ENCODE measurements at regions not wholly inside any gene's neighbourhood (a gene's known extent, or its start where the extent isn't known, plus 50 kb on each side); places are given as distances from the start of the nearest gene placed in this dataset.
"Not testable (repeated sequence)": the region's sequence is repeated elsewhere in the genome, so short reads cannot be mapped to it uniquely, and the experiment has no call there.

DNA sequence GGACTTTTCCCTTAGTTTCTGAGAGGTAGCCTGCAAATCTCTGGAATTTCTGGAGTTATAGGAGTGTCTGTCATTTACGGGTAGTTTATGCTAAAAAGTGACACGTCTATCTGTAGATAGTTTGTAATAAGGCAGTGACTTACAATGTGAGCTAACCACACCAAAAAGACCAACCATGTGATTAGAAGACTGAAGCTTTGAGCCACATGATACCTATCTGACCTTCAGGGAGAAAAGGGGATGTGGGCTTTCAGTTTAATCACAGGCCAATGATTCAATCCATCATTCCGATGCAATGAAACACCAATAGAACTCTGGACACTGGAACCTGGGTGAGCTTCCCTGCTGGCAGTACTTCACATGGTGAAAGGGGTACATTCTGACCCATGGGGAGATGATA lies 254.6 kb upstream of the GK2 start:
- Mint-ChIP-seq H3K27ac (no peak overlapping the region), H3K36me3 (ENCODE audit: low read depth) (peaks cover 8% of the 10 kb centered on the region), H3K9me3 (peaks cover 24% of the 10 kb centered on the region), H3K4me1 (no peaks in the 10 kb centered on the region), H3K4me3 (no peak overlapping the region), H3K27me3 (ENCODE audit: insufficient read depth) (no peaks in the 10 kb centered on the region)
- peaks cover 16% of the 10 kb centered on the region for H3K9me3 ChIP-seq (ENCODE audit: control insufficient read depth, low read length)
- TF ChIP-seq, protein P1, sequence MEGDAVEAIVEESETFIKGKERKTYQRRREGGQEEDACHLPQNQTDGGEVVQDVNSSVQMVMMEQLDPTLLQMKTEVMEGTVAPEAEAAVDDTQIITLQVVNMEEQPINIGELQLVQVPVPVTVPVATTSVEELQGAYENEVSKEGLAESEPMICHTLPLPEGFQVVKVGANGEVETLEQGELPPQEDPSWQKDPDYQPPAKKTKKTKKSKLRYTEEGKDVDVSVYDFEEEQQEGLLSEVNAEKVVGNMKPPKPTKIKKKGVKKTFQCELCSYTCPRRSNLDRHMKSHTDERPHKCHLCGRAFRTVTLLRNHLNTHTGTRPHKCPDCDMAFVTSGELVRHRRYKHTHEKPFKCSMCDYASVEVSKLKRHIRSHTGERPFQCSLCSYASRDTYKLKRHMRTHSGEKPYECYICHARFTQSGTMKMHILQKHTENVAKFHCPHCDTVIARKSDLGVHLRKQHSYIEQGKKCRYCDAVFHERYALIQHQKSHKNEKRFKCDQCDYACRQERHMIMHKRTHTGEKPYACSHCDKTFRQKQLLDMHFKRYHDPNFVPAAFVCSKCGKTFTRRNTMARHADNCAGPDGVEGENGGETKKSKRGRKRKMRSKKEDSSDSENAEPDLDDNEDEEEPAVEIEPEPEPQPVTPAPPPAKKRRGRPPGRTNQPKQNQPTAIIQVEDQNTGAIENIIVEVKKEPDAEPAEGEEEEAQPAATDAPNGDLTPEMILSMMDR (conservative IDR thresholded peaks at IDR 0.05), result no peak
- no peaks in the 10 kb centered on the region for H3K27me3 ChIP-seq (ENCODE audit: control insufficient read depth, insufficient read depth, low read length, poor library complexity, severe bottlenecking)
- H3K4me1 ChIP-seq (ENCODE audit: control insufficient read depth, insufficient read depth, low read length), result no peaks in the 10 kb centered on the region
- no peak overlapping the region for H3K4me3 ChIP-seq (ENCODE audit: low read length)
- no peaks in the 10 kb centered on the region for H3K36me3 ChIP-seq (ENCODE audit: control insufficient read depth, insufficient read depth, low read length)
- WGBS, 2 experiments (ENCODE audit: insufficient coverage in 1 of 2, insufficient read length in 1 of 2), result 90 to 100% methylated on average over 3 of the region's 3 CpGs
- H3K9ac ChIP-seq (ENCODE audit: extremely low read depth, low read length, poor library complexity, severe bottlenecking), result no peak overlapping the region
- H3K27ac ChIP-seq (ENCODE audit: low read depth, low read length), result no peak overlapping the region
- no peak for DNase-seq

DNA sequence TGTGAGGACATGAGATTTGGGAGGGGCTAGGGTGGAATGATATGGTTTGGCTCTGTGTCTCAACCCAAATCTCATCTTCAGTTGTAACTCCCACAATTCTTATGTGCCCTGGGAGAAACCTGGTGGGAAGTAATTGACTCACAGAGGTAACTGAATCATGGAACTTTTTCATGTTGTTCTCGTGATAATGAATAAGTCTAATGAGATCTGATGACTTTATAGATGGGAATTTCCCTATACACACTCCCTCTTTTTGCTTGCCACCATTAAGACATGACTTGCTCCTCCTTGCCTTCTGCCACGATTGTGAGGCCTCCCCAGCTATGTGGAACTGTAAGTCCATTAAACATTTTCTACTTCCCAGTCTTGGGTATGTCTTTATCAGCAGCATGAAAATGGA lies 253.2 kb upstream of the GK2 start:
- no peaks in the 10 kb centered on the region for H3K27me3 ChIP-seq (ENCODE audit: control insufficient read depth, insufficient read depth, low read length, poor library complexity, severe bottlenecking)
- H3K4me1 Mint-ChIP-seq, result no peaks in the 10 kb centered on the region
- no peaks in the 10 kb centered on the region for H3K27me3 Mint-ChIP-seq (ENCODE audit: insufficient read depth)
- peaks cover 11% of the 10 kb centered on the region for H3K36me3 Mint-ChIP-seq (ENCODE audit: low read depth)
- peaks cover 23% of the 10 kb centered on the region for H3K9me3 ChIP-seq (ENCODE audit: control insufficient read depth, low read length)
- WGBS, 2 experiments (ENCODE audit: insufficient coverage in 1 of 2, insufficient read length in 1 of 2), result 86 to 87% methylated on average over 1 to 2 of the region's 2 CpGs
- no peak overlapping the region for H3K9ac ChIP-seq (ENCODE audit: extremely low read depth, low read length, poor library complexity, severe bottlenecking)
- H3K4me3 Mint-ChIP-seq, result no peak overlapping the region
- TF ChIP-seq, protein P1 (conservative IDR thresholded peaks at IDR 0.05), result no peak
- H3K36me3 ChIP-seq (ENCODE audit: control insufficient read depth, insufficient read depth, low read length), result no peaks in the 10 kb centered on the region
- DNase-seq, result no peak
- no peak overlapping the region for H3K4me3 ChIP-seq (ENCODE audit: low read length)
- H3K4me1 ChIP-seq (ENCODE audit: control insufficient read depth, insufficient read depth, low read length), result no peaks in the 10 kb centered on the region
- peaks cover 31% of the 10 kb centered on the region for H3K9me3 Mint-ChIP-seq
- H3K27ac ChIP-seq (ENCODE audit: low read depth, low read length), result no peak overlapping the region
- H3K27ac Mint-ChIP-seq, result no peak overlapping the region

DNA sequence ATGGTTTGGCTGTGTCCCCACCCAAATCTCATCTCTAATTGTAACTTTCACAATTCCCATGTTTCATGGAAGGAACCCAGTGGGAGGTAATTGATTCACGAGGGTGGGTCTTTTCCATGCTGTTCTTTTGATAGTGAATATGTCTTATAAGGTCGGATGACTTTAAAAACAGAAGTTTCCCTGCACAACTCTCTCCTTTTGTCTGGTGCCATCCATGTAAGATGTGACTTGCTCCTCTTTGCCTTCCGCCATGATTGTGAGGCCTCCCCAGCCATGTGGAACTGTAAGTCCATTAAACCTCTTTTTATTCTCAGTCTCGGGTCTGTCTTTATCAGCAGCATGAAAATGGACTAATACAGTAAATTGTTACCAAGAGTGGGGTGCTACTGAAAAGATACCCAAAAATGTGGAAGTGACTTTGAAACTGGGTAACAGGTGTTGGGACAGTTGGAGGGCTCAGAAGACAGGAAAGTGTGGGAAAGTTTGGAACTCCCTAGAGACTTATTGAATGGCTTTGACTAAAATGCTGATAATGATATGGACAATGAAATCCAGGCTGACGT lies 251.4 kb upstream of the GK2 start:
- not testable (repeated sequence) for H3K36me3 ChIP-seq (ENCODE audit: control insufficient read depth, insufficient read depth, low read length); H3K9ac ChIP-seq (ENCODE audit: extremely low read depth, low read length, poor library complexity, severe bottlenecking); H3K4me1 ChIP-seq (ENCODE audit: control insufficient read depth, insufficient read depth, low read length); H3K4me3 ChIP-seq (ENCODE audit: low read length); H3K27ac Mint-ChIP-seq; H3K27ac ChIP-seq (ENCODE audit: low read depth, low read length); H3K4me1 Mint-ChIP-seq; H3K27me3 Mint-ChIP-seq (ENCODE audit: insufficient read depth); H3K27me3 ChIP-seq (ENCODE audit: control insufficient read depth, insufficient read depth, low read length, poor library complexity, severe bottlenecking); H3K4me3 Mint-ChIP-seq; DNase-seq
- Mint-ChIP-seq H3K36me3 (ENCODE audit: low read depth) (peaks cover 11% of the 10 kb centered on the region), H3K9me3 (peaks cover 31% of the 10 kb centered on the region)
- 60 to 61% methylated on average over 3 to 5 of the region's 5 CpGs for WGBS, 2 experiments (ENCODE audit: insufficient coverage in 1 of 2, insufficient read length in 1 of 2)
- H3K9me3 ChIP-seq (ENCODE audit: control insufficient read depth, low read length), result peaks cover 23% of the 10 kb centered on the region

DNA sequence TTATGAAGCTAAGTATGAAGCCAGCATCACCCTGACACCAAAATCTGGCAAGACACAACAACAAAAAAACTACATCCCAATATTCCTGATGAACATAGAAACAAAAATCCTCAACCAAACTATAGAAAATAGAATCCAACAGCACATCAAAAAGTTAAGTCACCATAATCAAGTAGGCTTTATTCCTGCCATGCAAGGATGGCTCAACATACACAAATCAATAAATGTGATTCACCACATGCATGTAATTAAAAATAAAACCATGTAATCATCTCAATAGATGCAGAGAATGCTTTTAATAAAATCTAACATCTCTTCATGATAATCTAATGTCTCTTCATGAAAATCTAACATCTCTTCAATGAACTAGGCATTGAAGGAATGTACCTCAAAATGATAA lies 249.4 kb upstream of the GK2 start:
- Mint-ChIP-seq H3K27me3 (ENCODE audit: insufficient read depth) (no peaks in the 10 kb centered on the region), H3K27ac (no peak overlapping the region), H3K9me3 (peaks cover 31% of the 10 kb centered on the region), H3K4me3 (no peak overlapping the region), H3K36me3 (ENCODE audit: low read depth) (peaks cover 11% of the 10 kb centered on the region), H3K4me1 (peaks cover 4% of the 10 kb centered on the region)
- Histone ChIP-seq H3K9me3 (ENCODE audit: control insufficient read depth, low read length) (peaks cover 23% of the 10 kb centered on the region), H3K4me3 (ENCODE audit: low read length) (no peak overlapping the region), H3K4me1 (ENCODE audit: control insufficient read depth, insufficient read depth, low read length) (no peaks in the 10 kb centered on the region), H3K9ac (ENCODE audit: extremely low read depth, low read length, poor library complexity, severe bottlenecking) (no peak overlapping the region), H3K27me3 (ENCODE audit: control insufficient read depth, insufficient read depth, low read length, poor library complexity, severe bottlenecking) (no peaks in the 10 kb centered on the region), H3K36me3 (ENCODE audit: control insufficient read depth, insufficient read depth, low read length) (no peaks in the 10 kb centered on the region), H3K27ac (ENCODE audit: low read depth, low read length) (no peak overlapping the region)
- TF ChIP-seq, protein P1 (conservative IDR thresholded peaks at IDR 0.05), result no peak
- DNase-seq, result no peak

All from endodermal cell (in vitro differentiated cells).